C4-2B (cell line): ENCODE measurements at regions not wholly inside any gene's neighbourhood (a gene's known extent, or its start where the extent isn't known, plus 50 kb on each side); places are given as distances from the start of the nearest gene placed in this dataset.

Experiments used
- CTCF ChIP-seq: fragments of 450-650 bp; conservative IDR thresholded peaks from 2 replicates; pipeline ENCODE4 v1.5.1; 2017; ENCODE audit warnings: mild to moderate bottlenecking
- ZFX ChIP-seq: fragments of 450-650 bp; IDR thresholded peaks from 2 replicates; pipeline ENCODE4 v1.6.1; 2017

DNA sequence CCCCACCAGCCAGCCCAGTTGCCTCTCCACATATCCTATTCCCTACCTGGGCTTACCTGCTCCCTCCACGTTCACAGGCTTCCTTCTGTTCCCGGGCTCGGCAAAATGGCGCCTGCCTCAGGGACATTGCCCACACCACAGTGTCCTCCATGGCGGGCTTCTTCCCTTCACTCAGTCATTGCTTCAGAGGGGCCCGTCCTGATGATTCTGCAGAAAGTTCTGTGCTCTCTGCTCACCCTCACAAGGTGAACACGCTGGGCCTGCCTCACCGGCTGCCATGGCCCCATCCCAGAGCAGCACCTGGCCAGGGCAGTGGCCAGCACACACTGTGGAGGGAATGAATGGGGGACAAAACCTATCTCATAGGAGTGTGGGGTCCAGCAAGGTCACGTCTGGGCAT lies 313.0 kb downstream of the GADD45G start:
- TF ChIP-seq CTCF: no peak
- TF ChIP-seq ZFX: no peak
